Muscle of back (tissue), 3 donors: ENCODE measurements at regions not wholly inside any gene's neighbourhood (a gene's known extent, or its start where the extent isn't known, plus 50 kb on each side); places are given as distances from the start of the nearest gene placed in this dataset.
"Not testable (repeated sequence)": the region's sequence is repeated elsewhere in the genome, so short reads cannot be mapped to it uniquely, and the experiment has no call there.

Source experiments
- DNase-seq, 3 donors: peaks; one replicate each; pipeline versions ENCODE4 v3.0.0 to v3.0.0-alpha.2; 2013

DNA sequence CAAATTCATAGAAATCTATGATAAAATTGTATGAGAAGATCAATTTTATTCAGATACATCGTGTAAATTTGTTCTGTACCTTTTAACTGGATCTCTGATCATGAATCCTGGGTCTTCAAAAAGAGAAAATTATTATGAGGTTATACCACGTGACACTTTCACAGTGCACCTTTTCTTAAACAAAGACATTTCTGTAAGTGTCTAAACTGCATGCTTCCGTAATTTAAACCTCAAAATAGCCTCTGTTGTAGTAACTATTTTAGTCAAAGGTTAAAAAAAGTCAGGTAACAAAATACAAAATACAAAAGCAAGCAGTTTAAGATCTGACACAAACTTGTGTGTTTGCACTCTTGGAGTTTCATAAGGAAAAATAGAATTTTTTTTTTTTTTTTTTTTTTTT, 171.3 kb downstream of the SPIN4 start:
- not testable (repeated sequence) for DNase-seq

DNA sequence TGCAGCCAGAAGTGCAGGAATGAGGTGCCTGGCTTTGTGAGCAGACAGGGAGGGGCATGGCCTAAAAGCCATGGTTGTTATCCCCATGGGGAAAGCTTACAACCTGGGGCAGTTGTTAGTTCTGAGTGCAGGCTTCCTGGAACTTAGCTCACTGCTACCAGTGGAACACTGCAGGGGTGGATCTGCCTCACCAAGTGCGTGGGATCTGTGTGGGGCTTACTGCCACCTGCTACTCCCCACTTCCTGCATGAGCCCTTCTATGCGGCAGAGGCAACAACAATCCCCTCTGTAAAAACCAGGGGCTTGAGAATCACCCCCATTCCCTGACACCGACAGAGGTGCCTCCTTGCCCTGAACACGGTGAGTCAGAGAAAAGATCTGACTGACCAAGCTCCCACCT, 174.6 kb downstream of the SPIN4 start:
- not testable (repeated sequence) for DNase-seq

DNA sequence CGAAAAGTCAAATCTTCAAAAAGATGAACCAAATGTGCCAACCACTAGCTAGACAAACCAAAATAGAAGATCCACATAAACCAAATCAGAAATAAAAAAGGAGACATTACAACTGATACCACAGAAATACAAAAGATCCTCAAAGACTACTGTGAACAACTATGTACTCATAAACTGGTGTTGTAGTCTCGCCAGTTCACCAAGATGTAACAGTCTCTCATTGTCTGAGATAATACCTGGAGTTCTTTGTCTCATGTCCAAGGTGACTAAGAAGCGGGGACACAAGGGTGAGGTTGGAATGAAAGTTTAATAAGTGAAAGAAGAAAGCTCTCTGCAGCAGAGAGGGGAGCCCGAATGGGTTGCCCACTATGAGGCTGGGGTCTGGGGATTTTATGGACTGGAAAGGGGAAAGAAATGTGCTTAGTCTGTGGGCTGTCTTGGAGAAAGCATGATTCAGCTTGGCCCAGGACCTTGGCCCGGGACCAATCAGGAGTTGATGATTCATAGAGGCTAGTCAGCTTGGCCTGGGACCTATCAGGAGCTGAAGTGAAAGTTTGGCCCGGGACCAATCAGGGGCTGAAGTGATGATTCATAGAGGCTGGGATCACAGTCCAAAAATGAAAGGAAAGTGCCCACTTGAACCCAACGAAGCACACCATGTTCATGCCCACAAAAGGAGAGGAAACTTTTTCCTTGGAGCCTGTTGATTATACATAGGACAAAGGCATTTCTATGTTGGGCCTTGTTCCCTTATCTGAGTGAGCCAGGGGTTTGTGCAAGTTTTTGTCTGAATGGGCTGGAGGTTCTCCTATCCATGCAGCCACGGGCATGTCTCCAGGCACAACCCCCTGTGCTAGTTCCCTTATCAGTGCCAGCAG, 177.1 kb downstream of the SPIN4 start:
- DNase-seq, result not testable (repeated sequence)

DNA sequence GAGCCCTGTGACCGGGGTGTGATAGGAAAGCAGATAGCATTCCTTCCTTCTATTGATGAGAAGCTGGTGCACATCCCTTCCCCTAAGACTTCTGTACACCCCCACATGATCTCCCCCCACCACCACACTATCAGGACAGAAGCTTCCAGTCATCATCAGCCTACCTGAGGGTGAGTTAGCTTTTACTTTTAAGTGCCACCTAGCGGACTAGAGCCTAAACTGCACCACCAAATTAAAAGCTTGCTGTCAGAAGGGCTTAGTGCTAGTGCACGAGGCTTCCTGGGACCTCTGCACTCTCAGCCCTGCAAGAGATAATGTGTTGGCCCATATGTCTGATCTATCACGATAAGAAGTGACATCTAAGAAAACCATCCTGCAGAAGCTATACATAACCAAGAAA, 181.7 kb downstream of the SPIN4 start:
- DNase-seq, result not testable (repeated sequence)

DNA sequence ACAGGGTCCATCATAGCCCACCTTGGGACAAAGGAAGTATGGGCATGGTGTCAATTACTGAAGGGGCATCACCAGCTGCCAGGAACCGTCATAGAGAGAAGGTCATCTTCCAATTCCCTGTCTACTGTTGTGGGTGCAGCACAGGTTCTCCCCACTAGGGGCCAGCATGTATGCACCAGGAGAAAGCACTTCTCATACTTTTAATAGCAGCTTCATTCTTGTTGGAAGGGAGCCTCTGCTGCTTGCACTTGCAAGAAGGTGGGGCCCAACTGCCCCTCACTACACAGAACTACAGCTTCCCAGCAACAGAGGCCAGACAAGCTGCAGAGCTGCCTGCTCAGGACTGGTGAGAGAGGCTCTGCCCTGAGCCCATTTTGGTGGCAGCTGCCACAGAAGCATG, 182.2 kb downstream of the SPIN4 start:
- not testable (repeated sequence) for DNase-seq

DNA sequence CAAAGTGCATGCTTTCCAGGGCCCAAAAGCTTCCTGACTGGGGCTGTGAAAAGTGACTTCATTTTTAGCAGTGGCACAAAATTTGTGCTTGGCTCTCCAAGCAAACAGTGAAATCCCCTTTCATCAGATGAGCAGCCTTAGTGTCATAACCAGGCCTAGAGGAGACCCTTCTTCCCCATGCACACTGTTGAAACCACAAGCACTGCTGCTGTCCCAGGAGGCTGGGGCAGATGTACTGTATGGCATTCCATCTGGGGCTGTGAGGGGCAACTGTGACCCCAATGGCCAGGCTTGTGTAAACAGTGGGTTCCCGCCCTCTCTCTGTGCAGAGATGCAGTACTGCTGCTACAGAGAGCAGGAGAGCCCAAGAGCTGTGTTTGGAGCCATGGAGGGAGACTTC, 184.1 kb downstream of the SPIN4 start:
- DNase-seq, result not testable (repeated sequence)

DNA sequence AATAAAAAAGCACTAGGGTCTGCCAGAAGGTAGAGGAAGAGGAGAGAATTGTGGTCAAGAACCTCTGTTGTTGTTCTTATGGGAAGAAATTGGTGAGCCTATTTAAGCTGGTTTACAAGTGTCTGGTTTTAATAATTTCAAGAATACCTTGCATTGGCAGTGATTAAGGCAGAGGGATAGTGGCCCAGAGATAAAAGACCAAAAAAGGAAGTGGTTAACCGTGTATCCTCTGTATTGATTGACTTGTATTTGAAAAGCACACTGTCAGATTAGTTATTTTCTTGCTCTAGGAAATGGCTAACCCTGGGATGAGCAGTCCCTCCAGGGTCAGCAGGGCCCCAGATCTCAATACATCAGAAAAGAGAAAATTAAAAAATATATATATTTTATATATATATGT, 190.1 kb downstream of the SPIN4 start:
- DNase-seq, result not testable (repeated sequence)

DNA sequence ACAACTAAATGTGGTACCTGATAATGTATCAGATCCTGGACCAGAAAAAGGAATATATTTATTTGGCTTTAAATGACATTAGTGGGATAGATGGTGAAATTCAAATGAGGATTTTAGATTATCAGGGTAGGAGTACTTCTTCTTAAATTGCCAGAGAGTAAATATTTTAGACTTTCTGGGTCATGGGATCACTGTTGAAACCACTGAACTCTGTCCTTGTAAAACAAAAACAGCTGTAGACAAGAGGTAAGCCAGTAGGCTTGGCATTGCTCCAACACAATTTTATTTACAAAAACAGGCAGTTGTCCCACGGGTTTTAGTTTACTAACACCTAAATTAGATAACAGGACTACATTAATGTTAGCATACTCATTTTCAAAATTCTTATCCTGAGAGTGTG, 190.8 kb downstream of the SPIN4 start:
- DNase-seq, result not testable (repeated sequence)

DNA sequence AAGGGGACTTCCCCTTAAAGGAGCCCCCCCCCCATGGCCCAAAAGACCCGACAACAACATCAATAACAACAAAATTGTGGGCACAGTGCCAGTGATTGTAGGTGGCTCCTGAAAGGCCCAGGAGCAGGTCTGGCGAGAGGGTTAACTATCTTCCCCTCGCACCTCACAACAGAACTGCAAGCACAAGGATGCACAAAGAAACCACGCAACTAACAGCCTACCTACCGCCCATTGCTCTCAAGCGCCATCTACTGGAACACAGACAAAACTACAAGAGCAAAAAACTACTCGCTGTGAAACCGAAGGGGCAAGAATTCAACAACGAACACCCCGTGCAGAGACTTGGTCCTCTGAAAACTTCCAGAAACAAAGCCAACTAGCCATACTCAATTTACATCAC, 205.6 kb downstream of the SPIN4 start:
- not testable (repeated sequence) for DNase-seq

DNA sequence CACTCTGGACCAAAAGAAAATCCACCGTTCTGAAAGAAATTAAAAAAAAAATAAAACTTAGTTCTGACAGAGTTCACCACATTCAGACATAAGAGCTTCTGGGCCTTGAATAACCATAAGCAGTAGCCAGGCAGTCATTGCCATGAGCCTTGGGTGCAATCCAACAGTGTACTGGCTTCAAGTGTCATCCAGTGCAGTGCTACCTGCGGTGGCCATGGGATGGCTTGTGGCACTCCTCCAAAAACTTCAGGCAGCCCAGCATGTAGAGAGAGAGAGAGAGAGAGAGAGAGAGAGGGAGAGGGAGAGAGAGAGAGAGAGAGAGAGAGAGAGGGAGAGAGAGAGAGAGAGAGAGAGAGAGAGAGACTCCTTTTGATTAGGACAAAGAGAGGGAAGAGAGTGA, 208.5 kb downstream of the SPIN4 start:
- not testable (repeated sequence) for DNase-seq

DNA sequence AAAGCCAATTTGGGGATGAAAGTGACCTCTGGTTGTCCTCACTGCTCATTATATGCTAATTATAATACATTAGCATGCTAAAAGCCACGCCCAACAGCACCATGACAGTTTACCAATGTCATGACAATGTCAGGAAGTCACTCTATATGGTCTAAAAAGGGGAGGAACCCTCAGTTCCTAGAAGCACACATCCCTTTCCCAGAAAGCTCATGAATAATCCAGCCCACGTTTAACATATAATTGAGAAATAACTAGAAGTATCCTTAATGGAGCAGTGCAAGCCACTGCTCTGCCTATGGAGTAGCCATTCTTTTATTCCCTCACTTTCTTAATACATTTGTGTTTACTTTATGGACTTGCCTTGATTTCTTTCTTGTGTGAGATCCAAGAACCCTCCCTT, 215.3 kb downstream of the SPIN4 start:
- DNase-seq, result not testable (repeated sequence)

DNA sequence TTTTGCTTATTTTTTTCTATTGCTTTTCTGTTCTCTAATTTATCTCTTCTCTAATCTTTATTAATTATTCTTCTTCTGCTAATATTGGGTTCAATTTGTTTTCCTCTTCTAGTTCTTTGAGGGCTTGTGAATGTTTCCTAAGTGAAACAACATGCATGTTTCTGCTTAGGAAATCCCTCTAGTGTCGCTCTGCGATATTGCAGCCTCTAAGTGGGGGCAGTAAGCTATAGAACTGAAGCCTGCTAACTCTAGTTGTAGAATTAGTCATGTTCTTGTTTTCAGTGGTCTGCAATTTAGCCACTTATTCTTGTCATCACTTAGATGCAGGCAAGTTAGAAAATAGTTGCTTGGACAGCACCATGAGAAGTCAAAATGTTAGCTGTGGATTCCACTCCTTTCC, 222.6 kb downstream of the SPIN4 start:
- no peak for DNase-seq

DNA sequence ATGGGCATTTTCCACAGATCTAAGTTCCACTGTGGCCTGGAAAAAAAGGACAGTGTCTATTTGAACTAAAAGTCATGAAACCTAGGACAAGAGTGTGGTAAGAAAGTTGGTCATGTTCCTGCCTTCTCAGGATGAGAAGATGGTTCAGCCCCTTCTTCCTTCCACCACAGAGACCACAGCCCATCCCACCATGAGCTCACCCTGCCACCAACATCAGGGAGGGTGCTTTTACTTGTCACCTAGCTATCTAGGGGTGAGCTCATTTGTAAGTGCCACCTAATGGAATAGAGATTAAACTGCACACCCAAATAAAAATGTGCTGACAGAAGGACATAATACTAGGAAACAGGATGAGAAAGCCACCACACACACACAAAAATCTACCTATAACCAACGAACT, 235.9 kb downstream of the SPIN4 start:
- DNase-seq, result no peak

DNA sequence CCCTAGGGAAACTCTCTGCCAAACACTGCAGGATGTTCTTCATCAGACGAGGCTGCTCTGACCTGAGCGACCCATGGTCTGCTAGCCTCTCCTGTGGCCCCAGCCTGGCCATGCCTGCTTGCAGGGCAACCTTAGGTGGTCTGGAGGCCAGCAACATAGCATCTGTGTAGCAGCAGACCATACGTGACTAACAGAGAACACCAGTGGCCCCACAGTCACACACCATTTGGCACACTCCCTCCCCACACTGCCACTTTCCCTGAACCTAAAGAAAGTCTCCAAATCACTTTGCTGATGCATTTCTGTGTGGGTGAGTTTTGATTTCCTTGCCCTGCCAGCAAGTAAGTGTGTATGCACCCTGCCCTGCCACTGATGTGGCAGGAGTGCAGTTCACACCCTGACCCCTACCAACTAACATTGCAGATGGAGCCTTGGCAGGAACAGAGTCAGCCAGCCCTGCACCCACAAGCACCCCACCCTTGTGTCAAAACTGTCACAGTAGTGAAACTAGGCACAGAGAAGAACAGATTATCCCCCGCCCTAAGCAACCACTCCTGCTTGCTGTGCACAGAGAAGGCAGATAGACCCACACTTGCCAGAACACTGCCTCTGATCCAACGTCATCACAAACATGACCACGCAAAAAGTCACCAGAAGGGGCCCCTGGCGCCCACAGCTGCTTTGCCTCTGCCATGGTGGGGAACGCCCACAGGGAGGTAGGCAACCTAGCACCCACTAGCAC, 249.1 kb downstream of the SPIN4 start:
- DNase-seq, result no peak

DNA sequence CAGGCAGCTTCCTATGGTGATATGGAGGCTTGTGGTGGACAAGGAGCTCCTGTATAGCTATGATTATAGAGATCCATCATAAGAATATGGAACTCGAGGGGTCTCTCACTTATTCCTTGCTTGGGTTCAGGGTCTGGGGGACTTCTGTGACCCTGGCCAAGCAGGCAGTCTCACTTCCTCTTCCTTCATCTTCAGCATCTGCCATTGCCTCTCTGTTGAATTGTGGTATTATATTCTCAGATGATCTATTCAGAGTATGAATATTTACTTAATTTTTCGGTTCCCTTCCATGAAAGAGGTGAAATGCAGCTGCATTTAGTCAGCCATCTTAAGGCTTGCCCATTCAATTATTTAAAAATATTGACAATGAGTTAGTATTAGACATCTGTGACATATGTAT, 292.9 kb downstream of the SPIN4 start:
- no peak for DNase-seq

DNA sequence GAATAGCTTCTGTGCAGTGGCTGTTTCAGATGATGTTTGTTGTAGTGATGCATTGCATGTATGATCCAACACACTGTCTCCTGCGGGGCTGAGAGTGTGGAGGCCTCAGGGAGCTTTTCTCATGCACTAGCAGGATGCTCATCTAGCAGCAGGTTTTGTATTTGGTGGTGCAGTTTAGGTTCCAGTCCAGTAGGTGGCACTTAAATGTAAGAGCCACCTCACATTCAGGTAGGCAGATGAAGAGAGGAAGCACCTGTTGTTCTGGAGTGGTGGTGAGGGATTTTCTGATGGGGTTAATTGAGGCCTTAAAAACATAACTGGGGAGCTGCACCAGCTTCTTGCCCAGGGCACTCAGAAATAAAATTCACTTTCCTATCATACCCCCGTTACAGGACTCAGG, 300.9 kb downstream of the SPIN4 start:
- DNase-seq, result no peak

DNA sequence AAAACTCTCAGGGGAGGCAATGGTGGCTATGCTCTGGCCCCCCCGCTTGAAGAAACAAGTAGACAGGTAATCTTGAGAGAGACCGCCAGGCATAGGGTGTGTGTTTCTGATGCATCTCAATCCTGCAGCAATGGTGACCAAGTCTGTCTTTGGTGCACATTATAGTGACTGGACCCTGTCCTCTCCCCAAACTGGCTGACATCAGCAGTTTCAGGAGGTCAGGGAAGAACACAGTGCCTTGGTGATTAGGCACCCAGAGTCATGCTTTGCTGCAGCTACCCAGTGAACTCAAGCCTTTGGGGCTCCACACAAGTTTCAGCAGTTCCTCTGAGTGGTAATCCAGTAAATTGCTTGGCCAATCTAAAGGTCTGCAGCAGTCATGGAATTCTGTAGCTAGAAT, 318.3 kb downstream of the SPIN4 start:
- no peak for DNase-seq

DNA sequence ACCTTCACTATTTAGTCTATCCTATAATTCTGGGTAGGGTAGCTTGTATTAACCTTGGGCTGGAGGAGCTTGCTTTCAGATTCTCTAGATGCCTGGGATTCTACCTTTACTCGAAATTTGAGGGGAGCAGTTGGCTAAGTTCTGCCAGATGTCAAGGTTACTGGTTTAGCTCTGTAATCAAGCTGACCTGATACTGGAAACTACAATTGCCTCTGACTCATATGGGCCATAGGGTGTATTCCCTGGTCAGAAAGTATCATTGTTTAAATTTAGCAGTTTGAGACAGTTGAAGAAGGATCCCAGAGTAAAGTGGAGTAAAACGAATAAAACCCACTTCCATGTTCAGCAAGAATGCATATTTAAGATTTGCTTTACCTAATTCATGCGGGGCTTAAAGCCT, 337.6 kb downstream of the SPIN4 start:
- no peak for DNase-seq

DNA sequence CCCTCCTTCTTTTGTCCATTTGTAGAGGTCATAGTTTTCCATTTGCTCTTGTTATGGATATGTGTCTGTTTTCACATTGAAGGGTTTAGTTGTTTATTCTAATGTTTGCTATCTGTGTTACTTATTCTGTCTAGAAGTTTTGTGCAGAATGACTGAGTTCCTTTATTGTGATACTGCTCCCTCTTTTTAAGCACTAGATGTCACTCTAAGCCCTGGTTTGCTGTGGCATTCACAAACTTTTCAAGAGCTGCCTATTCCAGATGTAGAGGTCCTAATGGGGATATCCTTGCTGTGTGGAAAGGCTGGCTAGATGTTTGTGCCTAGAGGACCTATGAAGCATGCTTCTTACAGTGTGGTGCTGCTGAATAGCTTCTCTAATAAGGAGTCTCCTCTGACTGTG, 338.6 kb downstream of the SPIN4 start:
- DNase-seq, result no peak

DNA sequence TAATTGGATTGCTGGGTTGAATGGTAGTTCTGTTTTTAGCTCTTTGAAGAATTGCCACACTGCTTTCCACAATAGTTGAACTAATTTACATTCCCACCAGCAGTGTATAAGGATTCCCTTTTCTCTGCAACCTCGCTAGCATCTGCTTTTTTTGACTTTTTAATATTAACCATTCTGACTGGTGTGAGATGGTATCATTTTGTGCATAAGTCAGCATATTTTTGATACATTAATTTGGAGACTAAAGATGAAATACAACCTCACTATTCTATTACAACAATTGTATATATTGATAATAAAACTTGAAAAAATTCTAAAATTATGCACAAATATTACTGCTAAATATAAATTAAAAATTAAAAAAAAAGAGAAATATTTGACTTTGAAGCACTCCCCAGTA, 350.9 kb downstream of the SPIN4 start:
- not testable (repeated sequence) for DNase-seq
